ENCODE measurements at regions not wholly inside any gene's neighbourhood (a gene's known extent, or its start where the extent isn't known, plus 50 kb on each side); places are given as distances from the start of the nearest gene placed in this dataset.

GRCh38 chr16:59651662-59652061, 917.5 kb upstream of the GOT2 start:
- TF ChIP-seq CTCF (IDR thresholded peaks at IDR 0.05) (no peak), POLR2AphosphoS5 (IDR thresholded peaks at IDR 0.05) (peak in 1 of 3 donors; percentile 23), EP300 (IDR thresholded peaks at IDR 0.05; ENCODE audit: low read depth) (no peak)
- in situ Hi-C loops (cut with MboI; ENCODE audit: low pct_ligation_motif_present in 1 of 4, low pct_unique_long_range_greater_than_20kb in 1 of 4, low sequenced_read_pairs in 3 of 4): no loop called here
- H3K4me1 ChIP-seq: no peaks in the 10 kb centered on the region
- 52 to 67% methylated on average over 1 of the region's 1 CpG for WGBS, 2 donors (ENCODE audit: low coverage in 1 of 2)
- no peak for DNase-seq
- H3K36me3 ChIP-seq: no peaks in the 10 kb centered on the region
- intact Hi-C loops (cut with DNase I; ENCODE audit: low total_unique reads): no loop called here
- H3K27ac ChIP-seq: no peak overlapping the region
- no peak overlapping the region for H3K4me3 ChIP-seq
- no peaks in the 10 kb centered on the region for H3K27me3 ChIP-seq
- H3K9me3 ChIP-seq: no peaks in the 10 kb centered on the region

GRCh38 chr16:59645194-59645593, 911.1 kb upstream of the GOT2 start:
- in situ Hi-C loops (cut with MboI; ENCODE audit: low pct_ligation_motif_present in 1 of 4, low pct_unique_long_range_greater_than_20kb in 1 of 4, low sequenced_read_pairs in 3 of 4): no loop called here
- Histone ChIP-seq H3K27me3 (no peaks in the 10 kb centered on the region), H3K36me3 (no peaks in the 10 kb centered on the region), H3K9me3 (peaks cover 7 to 14% of the 10 kb centered on the region in 2 donors), H3K4me3 (no peak overlapping the region), H3K27ac (no peak overlapping the region), H3K4me1 (no peaks in the 10 kb centered on the region)
- intact Hi-C loops (cut with DNase I; ENCODE audit: low total_unique reads): no loop called here
- DNase-seq: no peak
- TF ChIP-seq POLR2AphosphoS5 (IDR thresholded peaks at IDR 0.05) (no peak), CTCF (IDR thresholded peaks at IDR 0.05) (no peak), POLR2A (IDR thresholded peaks at IDR 0.05) (no peak), EP300 (IDR thresholded peaks at IDR 0.05; ENCODE audit: low read depth) (no peak)

GRCh38 chr16:59635674-59636073, 901.6 kb upstream of the GOT2 start:
- Histone ChIP-seq H3K36me3 (no peaks in the 10 kb centered on the region), H3K27ac (no peak overlapping the region), H3K4me3 (no peak overlapping the region), H3K27me3 (no peaks in the 10 kb centered on the region), H3K4me1 (no peaks in the 10 kb centered on the region), H3K9me3 (peaks cover 0 to 5% of the 10 kb centered on the region in 2 donors)
- TF ChIP-seq CTCF (IDR thresholded peaks at IDR 0.05): no peak
- TF ChIP-seq EP300 (IDR thresholded peaks at IDR 0.05; ENCODE audit: low read depth): no peak
- TF ChIP-seq POLR2A (IDR thresholded peaks at IDR 0.05): no peak
- TF ChIP-seq POLR2AphosphoS5 (IDR thresholded peaks at IDR 0.05): no peak
- in situ Hi-C loops (cut with MboI; ENCODE audit: low pct_ligation_motif_present in 1 of 4, low pct_unique_long_range_greater_than_20kb in 1 of 4, low sequenced_read_pairs in 3 of 4): no loop called here
- DNase-seq: no peak
- intact Hi-C loops (cut with DNase I; ENCODE audit: low total_unique reads): no loop called here

GRCh38 chr16:59634951-59635350, 900.8 kb upstream of the GOT2 start:
- Histone ChIP-seq H3K27ac (no peak overlapping the region), H3K36me3 (no peaks in the 10 kb centered on the region), H3K4me3 (no peak overlapping the region), H3K27me3 (no peaks in the 10 kb centered on the region), H3K9me3 (peaks cover 0 to 5% of the 10 kb centered on the region in 2 donors), H3K4me1 (no peaks in the 10 kb centered on the region)
- intact Hi-C loops (cut with DNase I; ENCODE audit: low total_unique reads): no loop called here
- 26 to 33% methylated on average over 1 of the region's 1 CpG for whole genome bisulfite sequencing, 2 donors (ENCODE audit: low coverage in 1 of 2)
- no peak for DNase-seq
- in situ Hi-C loops (cut with MboI; ENCODE audit: low pct_ligation_motif_present in 1 of 4, low pct_unique_long_range_greater_than_20kb in 1 of 4, low sequenced_read_pairs in 3 of 4): no loop called here
- TF ChIP-seq POLR2AphosphoS5 (IDR thresholded peaks at IDR 0.05) (no peak), POLR2A (IDR thresholded peaks at IDR 0.05) (no peak), CTCF (IDR thresholded peaks at IDR 0.05) (no peak), EP300 (IDR thresholded peaks at IDR 0.05; ENCODE audit: low read depth) (no peak)
